Left ventricle myocardium inferior (tissue), 1 donor: ENCODE measurements at regions not wholly inside any gene's neighbourhood (a gene's known extent, or its start where the extent isn't known, plus 50 kb on each side); places are given as distances from the start of the nearest gene placed in this dataset.

ENCODE experiments used
- DNase-seq: peaks from one replicate; pipeline ENCODE4 v3.0.0-alpha.2; 2020
- H3K27ac ChIP-seq: fragments of 200-600 bp; replicated peaks from 2 replicates; pipeline ENCODE4 v1.8.0; 2021
- H3K27me3 ChIP-seq: fragments of 200-600 bp; 2 replicates; pipeline ENCODE4 v1.8.0; 2021; ENCODE audit warnings: low read depth
- H3K36me3 ChIP-seq: fragments of 200-600 bp; 2 replicates; pipeline ENCODE4 v1.8.0; 2021
- H3K4me1 ChIP-seq: fragments of 200-600 bp; 2 replicates; pipeline ENCODE4 v1.8.0; 2021
- H3K4me3 ChIP-seq: fragments of 200-600 bp; 2 replicates; pipeline ENCODE4 v1.8.0; 2021; ENCODE audit warnings: mild to moderate bottlenecking, moderate library complexity
- H3K9me3 ChIP-seq: fragments of 200-600 bp; replicated peaks from 2 replicates; pipeline ENCODE4 v1.8.0; 2021
- intact Hi-C: fragments of 100-400 bp; cut with micrococcal nuclease; formaldehyde crosslinking; loops from one replicate; pipeline ENCODE4 v1.11.0; 2022
- TF ChIP-seq, protein P1 (sequence below): fragments of 200-600 bp; IDR thresholded peaks from 2 replicates; pipeline ENCODE4 v1.8.0; 2021; ENCODE audit warnings: antibody characterized with exemption, mild to moderate bottlenecking, borderline replicate concordance
- donor health status: DM: no; HTN: yes; CAD: no; lungs with severe emphysema.

DNA sequence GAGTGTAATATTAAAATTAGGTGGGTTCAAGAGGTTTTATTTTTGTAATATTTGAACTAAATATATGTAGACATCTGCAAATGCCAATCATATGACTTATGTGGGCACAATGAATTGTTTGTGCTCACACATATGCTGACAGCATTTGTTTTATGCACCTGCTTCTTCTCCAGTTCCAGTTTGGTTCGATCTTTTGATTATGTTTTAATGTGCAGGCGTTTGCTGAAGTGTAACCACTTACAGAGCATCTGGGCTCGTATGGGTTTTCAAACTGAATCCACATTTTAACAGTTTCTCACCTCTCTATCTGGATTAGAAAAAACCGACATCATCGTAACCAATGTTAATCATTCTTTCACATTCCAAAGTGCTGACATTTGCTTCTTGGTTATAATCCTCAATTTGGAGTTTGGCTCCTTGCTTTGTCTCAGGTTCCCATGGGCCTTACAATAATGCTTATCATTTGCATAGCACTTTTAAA lies 129.1 kb upstream of the SPACA1 start:
- intact Hi-C loops = no loop called here
- no peaks in the 10 kb centered on the region for H3K4me1 ChIP-seq
- TF ChIP-seq, protein P1, sequence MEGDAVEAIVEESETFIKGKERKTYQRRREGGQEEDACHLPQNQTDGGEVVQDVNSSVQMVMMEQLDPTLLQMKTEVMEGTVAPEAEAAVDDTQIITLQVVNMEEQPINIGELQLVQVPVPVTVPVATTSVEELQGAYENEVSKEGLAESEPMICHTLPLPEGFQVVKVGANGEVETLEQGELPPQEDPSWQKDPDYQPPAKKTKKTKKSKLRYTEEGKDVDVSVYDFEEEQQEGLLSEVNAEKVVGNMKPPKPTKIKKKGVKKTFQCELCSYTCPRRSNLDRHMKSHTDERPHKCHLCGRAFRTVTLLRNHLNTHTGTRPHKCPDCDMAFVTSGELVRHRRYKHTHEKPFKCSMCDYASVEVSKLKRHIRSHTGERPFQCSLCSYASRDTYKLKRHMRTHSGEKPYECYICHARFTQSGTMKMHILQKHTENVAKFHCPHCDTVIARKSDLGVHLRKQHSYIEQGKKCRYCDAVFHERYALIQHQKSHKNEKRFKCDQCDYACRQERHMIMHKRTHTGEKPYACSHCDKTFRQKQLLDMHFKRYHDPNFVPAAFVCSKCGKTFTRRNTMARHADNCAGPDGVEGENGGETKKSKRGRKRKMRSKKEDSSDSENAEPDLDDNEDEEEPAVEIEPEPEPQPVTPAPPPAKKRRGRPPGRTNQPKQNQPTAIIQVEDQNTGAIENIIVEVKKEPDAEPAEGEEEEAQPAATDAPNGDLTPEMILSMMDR = no peak
- H3K36me3 ChIP-seq = no peaks in the 10 kb centered on the region
- H3K27ac ChIP-seq = no peak overlapping the region
- peaks cover 11% of the 10 kb centered on the region for H3K9me3 ChIP-seq
- no peak for DNase-seq
- H3K4me3 ChIP-seq = no peak overlapping the region
- H3K27me3 ChIP-seq = peaks cover 17% of the 10 kb centered on the region

- TF ChIP-seq, protein P1 = no peak
- H3K27ac ChIP-seq = no peak overlapping the region
- H3K36me3 ChIP-seq = no peaks in the 10 kb centered on the region
- H3K27me3 ChIP-seq = peaks cover 17% of the 10 kb centered on the region
- no peaks in the 10 kb centered on the region for H3K4me1 ChIP-seq
- DNase-seq = no peak
- H3K4me3 ChIP-seq = no peak overlapping the region
- H3K9me3 ChIP-seq = peaks cover 11% of the 10 kb centered on the region
- intact Hi-C loops = no loop called here
Measured at GRCh38 chr6:87917886-87918285, 129.8 kb upstream of the SPACA1 start.

- DNase-seq = no peak
- Histone ChIP-seq H3K27ac (no peak overlapping the region), H3K36me3 (no peaks in the 10 kb centered on the region)
Measured at GRCh38 chr6:87916446-87916845, 131.2 kb upstream of the SPACA1 start.

GRCh38 chr6:87914637-87915395 lies 132.8 kb upstream of the SPACA1 start:
- DNase-seq = no peak
- H3K27ac ChIP-seq = no peak overlapping the region
- H3K27me3 ChIP-seq = peaks cover 9% of the 10 kb centered on the region
- H3K9me3 ChIP-seq = peaks cover 11% of the 10 kb centered on the region
- intact Hi-C loops = no loop called here
- H3K4me3 ChIP-seq = no peak overlapping the region
- TF ChIP-seq, protein P1 = no peak
- no peaks in the 10 kb centered on the region for H3K36me3 ChIP-seq
- no peaks in the 10 kb centered on the region for H3K4me1 ChIP-seq

More at GRCh38 chr6:87916446-87916845, 131.2 kb upstream of the SPACA1 start:
- Histone ChIP-seq H3K4me1 (no peaks in the 10 kb centered on the region), H3K27me3 (peaks cover 17% of the 10 kb centered on the region), H3K4me3 (no peak overlapping the region), H3K9me3 (peaks cover 11% of the 10 kb centered on the region)
- intact Hi-C loops = no loop called here
- TF ChIP-seq, protein P1 = no peak

GRCh38 chr6:87913974-87914373 lies 133.7 kb upstream of the SPACA1 start:
- Histone ChIP-seq H3K27me3 (peaks cover 4% of the 10 kb centered on the region), H3K4me3 (no peak overlapping the region), H3K9me3 (peaks cover 11% of the 10 kb centered on the region)

More at GRCh38 chr6:87913974-87914373, 133.7 kb upstream of the SPACA1 start:
- no peak for DNase-seq
- Histone ChIP-seq H3K4me1 (no peaks in the 10 kb centered on the region), H3K27ac (no peak overlapping the region), H3K36me3 (no peaks in the 10 kb centered on the region)
- intact Hi-C loops = no loop called here
- TF ChIP-seq, protein P1 = no peak
